NCI-H2107 treated with DMSO at 0.1 percent for 48 hours (cell line): ENCODE measurements at regions not wholly inside any gene's neighbourhood (a gene's known extent, or its start where the extent isn't known, plus 50 kb on each side); places are given as distances from the start of the nearest gene placed in this dataset.

ENCODE experiments used
- DNase-seq: peaks from one replicate; lab custom pipeline; 2025; ENCODE audit not compliant: unreplicated experiment; lab: John Stamatoyannopoulos, UW

GRCh38 chr5:16013334-16014065, 166.1 kb downstream of the MARCHF11 start:
- no peak for DNase-seq

- DNase-seq: no peak
Measured at GRCh38 chr5:16009256-16009655, 170.3 kb downstream of the MARCHF11 start.

GRCh38 chr5:16007750-16008415, 171.7 kb downstream of the MARCHF11 start:
- DNase-seq: no peak

- DNase-seq: no peak
Measured at GRCh38 chr5:16005225-16005624, 174.4 kb downstream of the MARCHF11 start.

GRCh38 chr5:16000056-16000455, 179.5 kb downstream of the MARCHF11 start:
- no peak for DNase-seq

- peak; percentile 49 for DNase-seq
Measured at GRCh38 chr5:15995341-15996052, 184.1 kb downstream of the MARCHF11 start.

- DNase-seq: no peak
Measured at GRCh38 chr5:15993919-15994318, 185.7 kb downstream of the MARCHF11 start.

- DNase-seq: no peak
Measured at GRCh38 chr5:15993334-15993733, 186.3 kb downstream of the MARCHF11 start.

GRCh38 chr5:15992918-15993317, 186.7 kb downstream of the MARCHF11 start:
- DNase-seq: no peak

GRCh38 chr5:15991586-15991985, 188.0 kb downstream of the MARCHF11 start:
- no peak for DNase-seq
